CD14-positive monocyte (primary cell): ENCODE measurements at regions not wholly inside any gene's neighbourhood (a gene's known extent, or its start where the extent isn't known, plus 50 kb on each side); places are given as distances from the start of the nearest gene placed in this dataset.

Experiments used
- DNase-seq, 3 donors: peaks; one replicate each; pipeline ENCODE4 v3.0.0-alpha.2; 2011 to 2022
- H2AFZ ChIP-seq: 2 replicates; pipeline ENCODE4 v1.6.0; 2012; ENCODE audit warnings: mild to moderate bottlenecking, low read depth, low read length, inconsistent platforms; ENCODE audit not compliant: insufficient read depth, poor library complexity, severe bottlenecking
- H3K27ac ChIP-seq, 2 donors: 1 replicate in 1 of 2; 2 replicates in 1 of 2; pipeline ENCODE4 v1.5.1; 2012 to 2013; ENCODE audit warnings: low read length in 2 of 2, control low read depth in 1 of 2, inconsistent platforms in 1 of 2, low read depth in 1 of 2, mild to moderate bottlenecking in 1 of 2
- H3K27me3 ChIP-seq, 2 donors: one replicate each; pipeline versions ENCODE4 v1.6.0 to v1.6.1; 2011 to 2013; ENCODE audit warnings: low read length in 2 of 2; ENCODE audit not compliant: control insufficient read depth in 2 of 2, insufficient read depth in 2 of 2
- H3K36me3 ChIP-seq, 2 donors: replicated peaks in 1 of 2; 1 replicate in 1 of 2; 2 replicates in 1 of 2; pipeline versions ENCODE4 v1.5.1 to v1.6.1; 2012 to 2013; ENCODE audit warnings: low read length in 2 of 2, control low read depth in 1 of 2, inconsistent platforms in 1 of 2, mild to moderate bottlenecking in 1 of 2; ENCODE audit not compliant: insufficient read depth in 2 of 2, control insufficient read depth in 1 of 2
- H3K4me1 ChIP-seq, 2 donors: 1 replicate in 1 of 2; 2 replicates in 1 of 2; pipeline versions ENCODE4 v1.5.1 to v1.6.1; 2012 to 2013; ENCODE audit warnings: low read length in 2 of 2, control low read depth in 1 of 2, inconsistent platforms in 1 of 2, mild to moderate bottlenecking in 1 of 2, moderate library complexity in 1 of 2; ENCODE audit not compliant: insufficient read depth in 2 of 2, control insufficient read depth in 1 of 2
- H3K4me2 ChIP-seq: replicated peaks from 2 replicates; pipeline ENCODE3; 2012; ENCODE audit warnings: low read length, moderate library complexity, mild to moderate bottlenecking; ENCODE audit not compliant: poor library complexity, severe bottlenecking; ENCODE audit errors: extremely low read depth
- H3K4me3 ChIP-seq, 3 experiments: fragments of 200-600 bp in 1 of 3; sonication (generic) in 1 of 3; replicated peaks in 1 of 3; 1 replicate in 2 of 3; 2 replicates in 1 of 3; pipeline ENCODE4 v1.5.1; 2011 to 2013; ENCODE audit warnings: low read length in 3 of 3, mild to moderate bottlenecking in 3 of 3, control low read depth in 2 of 3, low read depth in 2 of 3, inconsistent platforms in 1 of 3, moderate library complexity in 1 of 3
- H3K79me2 ChIP-seq: 2 replicates; pipeline ENCODE4 v1.6.0; 2012; ENCODE audit warnings: mild to moderate bottlenecking, control low read depth, inconsistent platforms, low read length, moderate library complexity; ENCODE audit not compliant: insufficient read depth
- H3K9ac ChIP-seq: 2 replicates; pipeline ENCODE4 v1.6.0; 2017; ENCODE audit warnings: low read length, mild to moderate bottlenecking; ENCODE audit not compliant: insufficient read depth, poor library complexity, severe bottlenecking
- H3K9me3 ChIP-seq, 2 donors: replicated peaks in 1 of 2; 1 replicate in 1 of 2; 2 replicates in 1 of 2; pipeline versions ENCODE4 v1.5.1 to v1.6.1; 2012 to 2013; ENCODE audit warnings: low read length in 2 of 2, control low read depth in 1 of 2; ENCODE audit not compliant: control insufficient read depth in 1 of 2, insufficient read depth in 1 of 2
- H4K20me1 ChIP-seq: 2 replicates; pipeline ENCODE4 v1.6.0; 2012; ENCODE audit warnings: mild to moderate bottlenecking, low read length, control low read depth, moderate library complexity; ENCODE audit not compliant: insufficient read depth
- H3K27ac Mint-ChIP-seq, 7 donors: one replicate each; pipeline ENCODE4 v1.8.0; 2020; ENCODE audit warnings: mild to moderate bottlenecking in 7 of 7, mixed read lengths in 7 of 7, moderate library complexity in 6 of 7, inconsistent platforms in 2 of 7
- H3K27me3 Mint-ChIP-seq, 3 donors: one replicate each; pipeline ENCODE4 v1.8.0; 2021 to 2022; ENCODE audit warnings: low read depth in 3 of 3, mild to moderate bottlenecking in 3 of 3, mixed read lengths in 3 of 3, moderate library complexity in 3 of 3, inconsistent platforms in 1 of 3
- H3K36me3 Mint-ChIP-seq, 2 donors: one replicate each; pipeline ENCODE4 v1.8.0; 2020; ENCODE audit warnings: mixed read lengths in 2 of 2, inconsistent platforms in 1 of 2, mild to moderate bottlenecking in 1 of 2
- H3K4me1 Mint-ChIP-seq: one replicate; pipeline ENCODE4 v1.8.0; 2020; ENCODE audit warnings: mild to moderate bottlenecking, mixed read lengths
- H3K4me3 Mint-ChIP-seq, 2 donors: one replicate each; pipeline ENCODE4 v1.8.0; 2020; ENCODE audit warnings: mild to moderate bottlenecking in 2 of 2, mixed read lengths in 2 of 2, moderate library complexity in 1 of 2
- H3K9me3 Mint-ChIP-seq, 7 donors: one replicate each; pipeline ENCODE4 v1.8.0; 2020 to 2022; ENCODE audit warnings: mixed read lengths in 7 of 7, mild to moderate bottlenecking in 6 of 7, moderate library complexity in 6 of 7, inconsistent platforms in 2 of 7
- WGBS: methylation state at CpG from one replicate; pipeline ENCODE4 v1.1.5; 2013; ENCODE audit warnings: missing lambda C conversion rate; ENCODE audit not compliant: insufficient coverage; 5-methylcytosine and 5-hydroxymethylcytosine counted together
- intact Hi-C, 2 donors: fragments of 100-400 bp; cut with micrococcal nuclease; formaldehyde crosslinking; loops; one replicate each; pipeline versions ENCODE4 v1.15.0 to v1.15.1; 2023
- TF ChIP-seq, protein P1 (sequence below): fragments of 200-600 bp; IDR thresholded peaks from one replicate; pipeline ENCODE4 v1.8.0; 2022; ENCODE audit warnings: antibody characterized with exemption, mild to moderate bottlenecking

DNA sequence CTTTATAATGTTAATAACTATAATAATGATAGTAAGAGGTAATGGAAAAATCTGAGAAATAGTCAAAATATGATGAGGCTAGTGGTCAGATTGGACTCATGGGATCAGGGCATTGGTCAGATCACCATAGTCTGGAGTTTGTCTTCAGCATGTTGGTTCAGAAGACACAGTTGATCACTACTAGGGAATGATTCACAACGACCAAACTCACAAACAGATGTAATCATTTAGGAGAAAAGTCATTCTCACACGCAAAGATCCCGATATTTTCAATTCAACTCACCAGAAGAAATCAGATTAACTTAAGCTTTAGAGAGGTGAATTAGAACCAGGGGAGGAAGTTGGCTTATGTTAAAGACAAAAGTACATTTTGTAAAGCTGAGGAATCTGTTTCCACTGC lies 131.8 kb downstream of the LURAP1L start:
- Mint-ChIP-seq H3K4me3 (no peak overlapping the region), H3K36me3 (no peaks in the 10 kb centered on the region), H3K27ac (no peak overlapping the region), H3K4me1 (no peaks in the 10 kb centered on the region), H3K27me3 (peaks cover 0 to 1% (median 0%) of the 10 kb centered on the region in 3 donors), H3K9me3 (peaks cover 0 to 6% (median 3%) of the 10 kb centered on the region in 7 donors)
- Histone ChIP-seq H3K9me3 (peaks cover 0 to 9% of the 10 kb centered on the region in 2 donors), H4K20me1 (no peaks in the 10 kb centered on the region), H3K36me3 (no peaks in the 10 kb centered on the region), H3K27me3 (no peaks in the 10 kb centered on the region), H3K4me3 (no peak overlapping the region), H3K27ac (no peak overlapping the region), H3K4me1 (no peaks in the 10 kb centered on the region), H3K9ac (no peak overlapping the region), H3K79me2 (no peaks in the 10 kb centered on the region), H2AFZ (no peak overlapping the region), H3K4me2 (no peak overlapping the region)
- DNase-seq: no peak
- WGBS: no CpG with 5 or more reads among the region's 3 CpGs
- TF ChIP-seq, protein P1, sequence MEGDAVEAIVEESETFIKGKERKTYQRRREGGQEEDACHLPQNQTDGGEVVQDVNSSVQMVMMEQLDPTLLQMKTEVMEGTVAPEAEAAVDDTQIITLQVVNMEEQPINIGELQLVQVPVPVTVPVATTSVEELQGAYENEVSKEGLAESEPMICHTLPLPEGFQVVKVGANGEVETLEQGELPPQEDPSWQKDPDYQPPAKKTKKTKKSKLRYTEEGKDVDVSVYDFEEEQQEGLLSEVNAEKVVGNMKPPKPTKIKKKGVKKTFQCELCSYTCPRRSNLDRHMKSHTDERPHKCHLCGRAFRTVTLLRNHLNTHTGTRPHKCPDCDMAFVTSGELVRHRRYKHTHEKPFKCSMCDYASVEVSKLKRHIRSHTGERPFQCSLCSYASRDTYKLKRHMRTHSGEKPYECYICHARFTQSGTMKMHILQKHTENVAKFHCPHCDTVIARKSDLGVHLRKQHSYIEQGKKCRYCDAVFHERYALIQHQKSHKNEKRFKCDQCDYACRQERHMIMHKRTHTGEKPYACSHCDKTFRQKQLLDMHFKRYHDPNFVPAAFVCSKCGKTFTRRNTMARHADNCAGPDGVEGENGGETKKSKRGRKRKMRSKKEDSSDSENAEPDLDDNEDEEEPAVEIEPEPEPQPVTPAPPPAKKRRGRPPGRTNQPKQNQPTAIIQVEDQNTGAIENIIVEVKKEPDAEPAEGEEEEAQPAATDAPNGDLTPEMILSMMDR: no peak
- intact Hi-C loops: no loop called here

DNA sequence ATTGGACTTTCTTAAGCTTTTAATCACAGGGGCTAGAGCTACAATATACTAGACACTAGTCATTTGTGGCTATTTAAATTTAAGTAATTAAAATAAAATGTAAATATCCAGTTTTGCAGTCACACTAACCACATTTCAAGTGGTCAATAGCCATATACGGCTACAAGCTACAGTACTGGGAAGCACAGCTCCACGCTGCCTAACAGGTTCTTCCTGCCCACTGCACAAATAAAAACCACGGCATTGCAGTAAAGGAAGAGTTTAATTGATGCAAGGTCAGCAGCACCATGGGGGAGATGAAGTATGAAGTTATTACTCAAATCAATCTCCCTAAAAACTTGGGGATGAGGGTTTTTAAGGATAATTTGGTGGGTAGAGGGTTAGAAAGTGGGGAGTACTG lies 134.1 kb downstream of the LURAP1L start:
- Mint-ChIP-seq H3K27me3 (peaks cover 0 to 1% (median 0%) of the 10 kb centered on the region in 3 donors), H3K27ac (no peak overlapping the region), H3K36me3 (no peaks in the 10 kb centered on the region), H3K4me3 (no peak overlapping the region), H3K9me3 (peaks cover 0 to 7% (median 2%) of the 10 kb centered on the region in 7 donors), H3K4me1 (no peaks in the 10 kb centered on the region)
- Histone ChIP-seq H3K4me1 (no peaks in the 10 kb centered on the region), H4K20me1 (no peaks in the 10 kb centered on the region), H2AFZ (no peak overlapping the region), H3K36me3 (no peaks in the 10 kb centered on the region), H3K27me3 (no peaks in the 10 kb centered on the region), H3K27ac (no peak overlapping the region), H3K4me2 (no peak overlapping the region), H3K9ac (no peak overlapping the region), H3K4me3 (no peak overlapping the region), H3K79me2 (no peaks in the 10 kb centered on the region), H3K9me3 (peaks cover 0 to 5% of the 10 kb centered on the region in 2 donors)
- no peak for DNase-seq
- TF ChIP-seq, protein P1: no peak
- intact Hi-C loops: no loop called here
- WGBS: no CpG with 5 or more reads among the region's 3 CpGs
